IMR-90 (cell line): ENCODE measurements at regions not wholly inside any gene's neighbourhood (a gene's known extent, or its start where the extent isn't known, plus 50 kb on each side); places are given as distances from the start of the nearest gene placed in this dataset.

Experiments
- ATAC-seq: fragments of 200-7000 bp; cut with Tn5 transposase; 2 replicates; pipeline ENCODE4 v1.9.1; 2020; ENCODE audit warnings: low read depth, mild to moderate bottlenecking, moderate library complexity
- BruUV-seq: library from RNA; stranded (reverse); fragments of 400-500 nt; replicated peaks from 2 replicates; lab custom pipeline; 2021; lab: Mats Ljungman, UMichigan
- CTCF ChIA-PET: fragments of 300-600 bp; formaldehyde crosslinking; extraction: SDS; loops from one replicate; lab custom pipeline; 2021; ENCODE audit warnings: antibody characterized with exemption; lab: Yijun Ruan, JAX
- POLR2A ChIA-PET: fragments of 300-600 bp; sonication (Branson Sonifier 250); formaldehyde crosslinking; loops from one replicate; lab custom pipeline; 2022; ENCODE audit warnings: antibody characterized with exemption; ENCODE audit not compliant: unreplicated experiment; lab: Charles Lee
- DNase-seq: peaks from one replicate; pipeline ENCODE4 v3.0.0; 2013
- H2AFZ ChIP-seq: replicated peaks from 2 replicates; pipeline ENCODE3; 2013; ENCODE audit warnings: low read length, mild to moderate bottlenecking; ENCODE audit not compliant: poor library complexity
- H2AK5ac ChIP-seq: 2 replicates; pipeline ENCODE4 v1.6.1; 2013; ENCODE audit warnings: low read depth, low read length, inconsistent platforms
- H2AK9ac ChIP-seq: replicated peaks from 2 replicates; pipeline ENCODE3; 2013; ENCODE audit warnings: mild to moderate bottlenecking, low read depth, low read length, moderate library complexity; ENCODE audit not compliant: poor library complexity
- H2BK120ac ChIP-seq: 2 replicates; pipeline ENCODE4 v1.6.1; 2013; ENCODE audit warnings: low read depth, low read length, inconsistent platforms
- H2BK15ac ChIP-seq: 3 replicates; pipeline ENCODE4 v1.6.1; 2013; ENCODE audit warnings: low read depth, low read length, inconsistent platforms
- H2BK20ac ChIP-seq: 2 replicates; pipeline ENCODE4 v1.6.1; 2013; ENCODE audit warnings: low read depth, mild to moderate bottlenecking, inconsistent platforms, low read length, moderate library complexity
- H2BK5ac ChIP-seq: 2 replicates; pipeline ENCODE4 v1.6.1; 2013; ENCODE audit warnings: mild to moderate bottlenecking, low read depth, low read length, inconsistent platforms; ENCODE audit not compliant: poor library complexity, severe bottlenecking
- H3K14ac ChIP-seq: replicated peaks from 2 replicates; pipeline ENCODE4 v1.6.1; 2013; ENCODE audit warnings: low read depth, low read length, inconsistent platforms
- H3K18ac ChIP-seq: 2 replicates; pipeline ENCODE4 v1.6.1; 2013; ENCODE audit warnings: low read depth, low read length, control low read depth
- H3K23ac ChIP-seq: 2 replicates; pipeline ENCODE4 v1.6.1; 2013; ENCODE audit warnings: low read depth, low read length, inconsistent platforms
- H3K27ac ChIP-seq: 2 replicates; pipeline ENCODE4 v1.5.1; 2013; ENCODE audit warnings: mild to moderate bottlenecking, control low read depth, low read length; ENCODE audit not compliant: insufficient read depth
- H3K27me3 ChIP-seq: 2 replicates; pipeline ENCODE4 v1.6.1; 2013; ENCODE audit warnings: low read length; ENCODE audit not compliant: control insufficient read depth, insufficient read depth
- H3K36me3 ChIP-seq: 2 replicates; pipeline ENCODE4 v1.6.1; 2013; ENCODE audit warnings: low read length, mixed read lengths; ENCODE audit not compliant: control insufficient read depth, insufficient read depth
- H3K4ac ChIP-seq: 2 replicates; pipeline ENCODE4 v1.6.1; 2013; ENCODE audit warnings: low read depth, low read length, inconsistent platforms
- H3K4me1 ChIP-seq: 2 replicates; pipeline ENCODE4 v1.6.1; 2013; ENCODE audit warnings: low read length, mixed read lengths; ENCODE audit not compliant: control insufficient read depth, insufficient read depth
- H3K4me2 ChIP-seq: 2 replicates; pipeline ENCODE4 v1.6.1; 2013; ENCODE audit warnings: low read depth, mild to moderate bottlenecking, control low read depth, low read length, moderate library complexity
- H3K4me3 ChIP-seq: 2 replicates; pipeline ENCODE4 v1.5.1; 2013; ENCODE audit warnings: low read depth, mild to moderate bottlenecking, control low read depth, low read length, moderate library complexity; ENCODE audit not compliant: insufficient read depth
- H3K56ac ChIP-seq: 2 replicates; pipeline ENCODE4 v1.6.1; 2013; ENCODE audit warnings: low read length, inconsistent platforms; ENCODE audit not compliant: insufficient read depth; ENCODE audit errors: extremely low read depth
- H3K79me1 ChIP-seq, 2 experiments: 2 replicates each; pipeline ENCODE4 v1.6.1; 2013; ENCODE audit warnings: low read length in 2 of 2, inconsistent platforms in 1 of 2, low read depth in 1 of 2
- H3K9ac ChIP-seq: 2 replicates; pipeline ENCODE4 v1.6.1; 2013; ENCODE audit warnings: low read depth, low read length, control low read depth
- H3K9me1 ChIP-seq: 2 replicates; pipeline ENCODE4 v1.6.1; 2013; ENCODE audit warnings: low read length, inconsistent platforms; ENCODE audit not compliant: insufficient read depth
- H3K9me3 ChIP-seq: 2 replicates; pipeline ENCODE4 v1.6.1; 2013; ENCODE audit warnings: low read length; ENCODE audit not compliant: control insufficient read depth, insufficient read depth
- H4K20me1 ChIP-seq: 2 replicates; pipeline ENCODE4 v1.6.1; 2013; ENCODE audit warnings: low read length, inconsistent platforms; ENCODE audit not compliant: insufficient read depth
- H4K5ac ChIP-seq: 2 replicates; pipeline ENCODE4 v1.6.1; 2013; ENCODE audit warnings: mild to moderate bottlenecking, low read depth, low read length, control low read depth
- H4K8ac ChIP-seq, 2 experiments: 2 replicates each; pipeline ENCODE4 v1.6.1; 2013; ENCODE audit warnings: low read depth in 2 of 2, low read length in 2 of 2, control low read depth in 1 of 2, inconsistent platforms in 1 of 2
- H4K91ac ChIP-seq: 2 replicates; pipeline ENCODE4 v1.6.1; 2013; ENCODE audit warnings: low read depth, low read length, inconsistent platforms; ENCODE audit not compliant: insufficient read depth
- CEBPB ChIP-seq: IDR thresholded peaks from 2 replicates; pipeline ENCODE4 v1.6.1; 2012; ENCODE audit warnings: low read depth, low read length, improper control_type of control experiment
- WGBS, 2 experiments: methylation state at CpG; one replicate each; pipeline versions ENCODE4 v1.1.5 to v1.1.7; 2013; ENCODE audit warnings: missing lambda C conversion rate in 2 of 2; ENCODE audit not compliant: insufficient read length in 1 of 2; ENCODE audit errors: extremely low coverage in 2 of 2; 5-methylcytosine and 5-hydroxymethylcytosine counted together
- dilution Hi-C: fragments of 300-500 bp; cut with HindIII; formaldehyde crosslinking; loops from one replicate; pipeline ENCODE4 v1.14.3; 2018; ENCODE audit warnings: low sequenced_read_pairs; ENCODE audit not compliant: unreplicated experiment
- in situ Hi-C: fragments of 300-500 bp; cut with MboI; formaldehyde crosslinking; loops from 3 replicates; pipeline ENCODE4 v1.14.3; 2019; ENCODE audit warnings: low sequenced_read_pairs, inconsistent platforms, mixed read lengths
- intact Hi-C: fragments of 100-400 bp; cut with micrococcal nuclease; formaldehyde crosslinking; loops from 2 replicates; pipeline ENCODE4 v1.10.0; 2022

DNA sequence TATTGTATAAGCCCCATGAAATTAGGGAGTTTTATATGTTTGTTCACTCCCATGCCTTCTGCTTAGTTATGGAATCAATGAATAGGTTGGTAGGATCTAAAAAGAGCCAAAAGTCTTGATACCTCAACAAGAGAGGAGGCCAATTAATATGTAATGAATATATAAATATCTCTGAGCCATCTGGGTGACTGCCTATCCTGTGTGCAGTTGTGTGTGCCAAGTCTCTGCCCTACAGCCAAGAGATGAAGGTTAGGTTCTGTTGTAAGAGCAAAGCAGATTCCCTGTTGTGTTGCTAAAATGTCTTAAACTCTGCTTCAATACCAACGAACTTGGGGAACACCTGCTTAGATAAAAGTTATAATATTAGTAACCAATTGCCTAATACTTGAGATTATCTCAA is 61.8 kb upstream of the GORAB start:
- Histone ChIP-seq H3K18ac (no peak overlapping the region), H3K9me3 (no peaks in the 10 kb centered on the region), H3K27me3 (no peaks in the 10 kb centered on the region), H2BK20ac (no peak overlapping the region), H3K14ac (no peak overlapping the region), H3K56ac (no peak overlapping the region), H4K20me1 (no peaks in the 10 kb centered on the region), H4K5ac (no peak overlapping the region), H3K9ac (no peak overlapping the region), H3K4me3 (no peak overlapping the region), H3K23ac (no peak overlapping the region), H2AK5ac (no peak overlapping the region), H3K27ac (no peak overlapping the region), H3K4me2 (no peak overlapping the region), H2BK15ac (no peak overlapping the region), H2AK9ac (no peak overlapping the region), H3K9me1 (no peaks in the 10 kb centered on the region), H4K91ac (no peak overlapping the region), H2AFZ (no peak overlapping the region), H3K36me3 (no peaks in the 10 kb centered on the region), H3K4ac (no peak overlapping the region), H2BK120ac (no peak overlapping the region), H2BK5ac (no peak overlapping the region), H4K8ac (no peak overlapping the region), H3K4me1 (no peaks in the 10 kb centered on the region), H3K79me1 (no peaks in the 10 kb centered on the region)
- in situ Hi-C loops = no loop called here
- ATAC-seq = no peak
- intact Hi-C loops = no loop called here
- no peak for DNase-seq
- dilution Hi-C loops = no loop called here
- BruUV-seq = no TSS peak
- no peak for TF ChIP-seq CEBPB
- no CpG with 5 or more reads among the region's 1 CpG for WGBS, 2 experiments
- POLR2A ChIA-PET = no interaction called here
- CTCF ChIA-PET = no interaction called here
